GM23338 (cell line): ENCODE measurements at regions not wholly inside any gene's neighbourhood (a gene's known extent, or its start where the extent isn't known, plus 50 kb on each side); places are given as distances from the start of the nearest gene placed in this dataset.

Experiments
- ATAC-seq: fragments of 200-7000 bp; cut with Tn5 transposase; 3 replicates; pipeline ENCODE4 v1.9.1; 2020
- DNase-seq: peaks from one replicate; pipeline ENCODE4 v3.0.0-alpha.2; 2015; ENCODE audit warnings: low spot score
- H2AFZ ChIP-seq: fragments of 200-600 bp; sonication (generic); 2 replicates; pipeline ENCODE4 v1.8.0; 2016; ENCODE audit warnings: antibody characterized with exemption, mild to moderate bottlenecking, moderate library complexity
- H3F3A ChIP-seq: fragments of 200-600 bp; sonication (generic); replicated peaks from 2 replicates; pipeline ENCODE4 v1.8.0; 2017; ENCODE audit warnings: antibody characterized with exemption, mixed run types, low read depth
- H3K27ac ChIP-seq: fragments of 200-600 bp; sonication (generic); 2 replicates; pipeline ENCODE4 v1.6.1; 2016; ENCODE audit warnings: low read depth
- H3K27me3 ChIP-seq: fragments of 200-600 bp; sonication (generic); 2 replicates; pipeline ENCODE4 v1.8.0; 2016; ENCODE audit warnings: mild to moderate bottlenecking, mixed run types, moderate library complexity; ENCODE audit not compliant: insufficient read depth
- H3K36me3 ChIP-seq: fragments of 200-600 bp; sonication (generic); 2 replicates; pipeline ENCODE4 v1.8.0; 2016; ENCODE audit warnings: mild to moderate bottlenecking; ENCODE audit not compliant: insufficient read depth
- H3K4me1 ChIP-seq: fragments of 200-600 bp; sonication (generic); 2 replicates; pipeline ENCODE4 v1.8.0; 2016; ENCODE audit warnings: mild to moderate bottlenecking, moderate library complexity; ENCODE audit not compliant: insufficient read depth
- H3K4me2 ChIP-seq: fragments of 200-600 bp; sonication (generic); 2 replicates; pipeline ENCODE4 v1.7.1; 2017; ENCODE audit warnings: mixed run types
- H3K4me3 ChIP-seq: fragments of 200-600 bp; sonication (generic); 2 replicates; pipeline ENCODE4 v1.6.1; 2016; ENCODE audit warnings: mixed run types
- H3K79me2 ChIP-seq: fragments of 200-600 bp; sonication (generic); replicated peaks from 2 replicates; pipeline ENCODE4 v1.8.0; 2017; ENCODE audit warnings: mild to moderate bottlenecking; ENCODE audit not compliant: insufficient read depth
- H3K9me2 ChIP-seq: fragments of 200-600 bp; sonication (generic); 2 replicates; pipeline ENCODE4 v1.8.0; 2017; ENCODE audit not compliant: insufficient read depth
- H4K20me1 ChIP-seq: fragments of 200-600 bp; sonication (generic); replicated peaks from 2 replicates; pipeline ENCODE4 v1.8.0; 2017; ENCODE audit warnings: mild to moderate bottlenecking; ENCODE audit not compliant: insufficient read depth
- H3K27ac Mint-ChIP-seq: 2 replicates; pipeline ENCODE4 v1.8.0; 2020; ENCODE audit warnings: inconsistent platforms, mild to moderate bottlenecking, moderate library complexity, mixed read lengths
- H3K27me3 Mint-ChIP-seq: 3 replicates; pipeline ENCODE4 v1.8.0; 2022; ENCODE audit warnings: low read depth, mild to moderate bottlenecking, moderate library complexity, mixed read lengths, inconsistent platforms; ENCODE audit not compliant: insufficient read depth, poor library complexity
- H3K36me3 Mint-ChIP-seq: 3 replicates; pipeline ENCODE4 v1.8.0; 2021; ENCODE audit warnings: low read depth, mild to moderate bottlenecking, inconsistent platforms, moderate library complexity, mixed read lengths
- H3K4me1 Mint-ChIP-seq: 3 replicates; pipeline ENCODE4 v1.8.0; 2020; ENCODE audit warnings: mild to moderate bottlenecking, inconsistent platforms, mixed read lengths
- H3K4me3 Mint-ChIP-seq: 3 replicates; pipeline ENCODE4 v1.8.0; 2021; ENCODE audit warnings: moderate library complexity, mild to moderate bottlenecking, inconsistent platforms, mixed read lengths
- H3K9me3 Mint-ChIP-seq: 3 replicates; pipeline ENCODE4 v1.8.0; 2020; ENCODE audit warnings: moderate library complexity, mild to moderate bottlenecking, inconsistent platforms, mixed read lengths
- CREB1 ChIP-seq: fragments of 250-450 bp; sonication (Bioruptor Pico); IDR thresholded peaks from 2 replicates; pipeline ENCODE4 v1.5.0; 2020; ENCODE audit warnings: low read depth, mild to moderate bottlenecking, moderate library complexity
- EZH2 ChIP-seq: fragments of 200-600 bp; sonication (generic); IDR thresholded peaks from one replicate; pipeline ENCODE4 v1.8.0; 2017; ENCODE audit warnings: antibody characterized with exemption, mild to moderate bottlenecking, low read depth; ENCODE audit not compliant: unreplicated experiment
- JUNB ChIP-seq: IDR thresholded peaks from one replicate; pipeline ENCODE4 v1.6.1; 2016; ENCODE audit warnings: antibody characterized with exemption; ENCODE audit not compliant: unreplicated experiment
- NANOG ChIP-seq: IDR thresholded peaks from 2 replicates; pipeline ENCODE4 v1.6.1; 2016; ENCODE audit warnings: antibody characterized with exemption, borderline replicate concordance
- POLR2AphosphoS5 ChIP-seq: IDR thresholded peaks from 2 replicates; pipeline ENCODE4 v1.6.1; 2016; ENCODE audit warnings: antibody characterized with exemption, low read depth
- ZNF114 ChIP-seq: fragments of 250-450 bp; sonication (Bioruptor Pico); IDR thresholded peaks from 2 replicates; pipeline ENCODE4 v1.5.0; 2020; ENCODE audit warnings: mild to moderate bottlenecking, moderate library complexity
- ZNF331 ChIP-seq: fragments of 250-450 bp; sonication (Bioruptor Pico); IDR thresholded peaks from 2 replicates; pipeline ENCODE4 v1.5.0; 2020; ENCODE audit warnings: low read depth, mild to moderate bottlenecking, moderate library complexity
- ZNF462 ChIP-seq: fragments of 250-450 bp; sonication (Bioruptor Pico); IDR thresholded peaks from 2 replicates; pipeline ENCODE4 v1.5.0; 2020; ENCODE audit warnings: mild to moderate bottlenecking, moderate library complexity
- TF ChIP-seq, protein P1 (sequence below): IDR thresholded peaks from one replicate; pipeline ENCODE4 v1.6.1; 2018; ENCODE audit warnings: antibody characterized with exemption; ENCODE audit not compliant: unreplicated experiment
- TF ChIP-seq, protein P2 (sequence below), 2 experiments: fragments of 200-600 bp in 1 of 2; sonication (generic) in 1 of 2; conservative IDR thresholded peaks; 2 replicates each; pipeline versions ENCODE4 v1.5.1 to v1.6.1; 2016 to 2017; ENCODE audit warnings: antibody characterized with exemption in 2 of 2, low read depth in 2 of 2, mild to moderate bottlenecking in 2 of 2, moderate library complexity in 1 of 2
- TF ChIP-seq, protein P3 (sequence below): IDR thresholded peaks from 2 replicates; pipeline ENCODE4 v1.6.1; 2016; ENCODE audit warnings: antibody characterized with exemption

DNA sequence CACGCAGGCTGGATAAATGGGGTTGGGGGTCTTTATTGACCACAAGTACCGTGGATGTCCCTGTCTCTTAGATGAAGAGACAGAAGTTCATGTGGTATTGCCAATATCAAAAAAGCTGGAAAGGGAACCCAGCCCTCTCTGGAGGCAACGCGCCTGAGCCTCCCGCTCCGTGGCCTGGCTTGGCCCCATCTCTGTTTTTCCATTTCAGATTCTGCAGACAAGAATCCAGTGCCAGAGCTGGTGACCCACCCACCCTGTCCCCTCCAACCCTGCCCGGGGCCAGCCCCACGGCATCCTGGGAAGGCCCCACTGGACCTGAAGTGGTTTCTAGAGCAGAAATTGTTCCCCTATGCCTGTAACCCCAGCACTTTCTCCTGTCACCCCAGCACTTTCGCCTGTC lies 57.7 kb downstream of the PTPRS start:
- no peaks in the 10 kb centered on the region for H3K27me3 ChIP-seq
- Mint-ChIP-seq H3K4me3 (no peak overlapping the region), H3K36me3 (peaks cover 38% of the 10 kb centered on the region), H3K27ac (no peak overlapping the region), H3K4me1 (no peaks in the 10 kb centered on the region), H3K27me3 (peaks cover 8% of the 10 kb centered on the region), H3K9me3 (no peaks in the 10 kb centered on the region)
- peaks cover 13% of the 10 kb centered on the region for H3K79me2 ChIP-seq
- H2AFZ ChIP-seq, result no peak overlapping the region
- H3F3A ChIP-seq, result no peaks in the 10 kb centered on the region
- H3K4me2 ChIP-seq, result no peak overlapping the region
- H3K36me3 ChIP-seq, result no peaks in the 10 kb centered on the region
- no peak overlapping the region for H3K4me3 ChIP-seq
- no peaks in the 10 kb centered on the region for H3K4me1 ChIP-seq
- H4K20me1 ChIP-seq, result peaks cover 24% of the 10 kb centered on the region
- no peak for TF ChIP-seq JUNB
- TF ChIP-seq EZH2, result no peak
- TF ChIP-seq, protein P1, sequence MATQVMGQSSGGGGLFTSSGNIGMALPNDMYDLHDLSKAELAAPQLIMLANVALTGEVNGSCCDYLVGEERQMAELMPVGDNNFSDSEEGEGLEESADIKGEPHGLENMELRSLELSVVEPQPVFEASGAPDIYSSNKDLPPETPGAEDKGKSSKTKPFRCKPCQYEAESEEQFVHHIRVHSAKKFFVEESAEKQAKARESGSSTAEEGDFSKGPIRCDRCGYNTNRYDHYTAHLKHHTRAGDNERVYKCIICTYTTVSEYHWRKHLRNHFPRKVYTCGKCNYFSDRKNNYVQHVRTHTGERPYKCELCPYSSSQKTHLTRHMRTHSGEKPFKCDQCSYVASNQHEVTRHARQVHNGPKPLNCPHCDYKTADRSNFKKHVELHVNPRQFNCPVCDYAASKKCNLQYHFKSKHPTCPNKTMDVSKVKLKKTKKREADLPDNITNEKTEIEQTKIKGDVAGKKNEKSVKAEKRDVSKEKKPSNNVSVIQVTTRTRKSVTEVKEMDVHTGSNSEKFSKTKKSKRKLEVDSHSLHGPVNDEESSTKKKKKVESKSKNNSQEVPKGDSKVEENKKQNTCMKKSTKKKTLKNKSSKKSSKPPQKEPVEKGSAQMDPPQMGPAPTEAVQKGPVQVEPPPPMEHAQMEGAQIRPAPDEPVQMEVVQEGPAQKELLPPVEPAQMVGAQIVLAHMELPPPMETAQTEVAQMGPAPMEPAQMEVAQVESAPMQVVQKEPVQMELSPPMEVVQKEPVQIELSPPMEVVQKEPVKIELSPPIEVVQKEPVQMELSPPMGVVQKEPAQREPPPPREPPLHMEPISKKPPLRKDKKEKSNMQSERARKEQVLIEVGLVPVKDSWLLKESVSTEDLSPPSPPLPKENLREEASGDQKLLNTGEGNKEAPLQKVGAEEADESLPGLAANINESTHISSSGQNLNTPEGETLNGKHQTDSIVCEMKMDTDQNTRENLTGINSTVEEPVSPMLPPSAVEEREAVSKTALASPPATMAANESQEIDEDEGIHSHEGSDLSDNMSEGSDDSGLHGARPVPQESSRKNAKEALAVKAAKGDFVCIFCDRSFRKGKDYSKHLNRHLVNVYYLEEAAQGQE, result no peak
- TF ChIP-seq, protein P2, sequence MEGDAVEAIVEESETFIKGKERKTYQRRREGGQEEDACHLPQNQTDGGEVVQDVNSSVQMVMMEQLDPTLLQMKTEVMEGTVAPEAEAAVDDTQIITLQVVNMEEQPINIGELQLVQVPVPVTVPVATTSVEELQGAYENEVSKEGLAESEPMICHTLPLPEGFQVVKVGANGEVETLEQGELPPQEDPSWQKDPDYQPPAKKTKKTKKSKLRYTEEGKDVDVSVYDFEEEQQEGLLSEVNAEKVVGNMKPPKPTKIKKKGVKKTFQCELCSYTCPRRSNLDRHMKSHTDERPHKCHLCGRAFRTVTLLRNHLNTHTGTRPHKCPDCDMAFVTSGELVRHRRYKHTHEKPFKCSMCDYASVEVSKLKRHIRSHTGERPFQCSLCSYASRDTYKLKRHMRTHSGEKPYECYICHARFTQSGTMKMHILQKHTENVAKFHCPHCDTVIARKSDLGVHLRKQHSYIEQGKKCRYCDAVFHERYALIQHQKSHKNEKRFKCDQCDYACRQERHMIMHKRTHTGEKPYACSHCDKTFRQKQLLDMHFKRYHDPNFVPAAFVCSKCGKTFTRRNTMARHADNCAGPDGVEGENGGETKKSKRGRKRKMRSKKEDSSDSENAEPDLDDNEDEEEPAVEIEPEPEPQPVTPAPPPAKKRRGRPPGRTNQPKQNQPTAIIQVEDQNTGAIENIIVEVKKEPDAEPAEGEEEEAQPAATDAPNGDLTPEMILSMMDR (conservative IDR thresholded peaks at IDR 0.05; ENCODE audit: low read depth in 2 of 2), result no peak
- no peak for TF ChIP-seq ZNF331
- no peak for TF ChIP-seq CREB1
- DNase-seq (no peak), ATAC-seq (no peak)
- no peak overlapping the region for H3K27ac ChIP-seq
- no peaks in the 10 kb centered on the region for H3K9me2 ChIP-seq

DNA sequence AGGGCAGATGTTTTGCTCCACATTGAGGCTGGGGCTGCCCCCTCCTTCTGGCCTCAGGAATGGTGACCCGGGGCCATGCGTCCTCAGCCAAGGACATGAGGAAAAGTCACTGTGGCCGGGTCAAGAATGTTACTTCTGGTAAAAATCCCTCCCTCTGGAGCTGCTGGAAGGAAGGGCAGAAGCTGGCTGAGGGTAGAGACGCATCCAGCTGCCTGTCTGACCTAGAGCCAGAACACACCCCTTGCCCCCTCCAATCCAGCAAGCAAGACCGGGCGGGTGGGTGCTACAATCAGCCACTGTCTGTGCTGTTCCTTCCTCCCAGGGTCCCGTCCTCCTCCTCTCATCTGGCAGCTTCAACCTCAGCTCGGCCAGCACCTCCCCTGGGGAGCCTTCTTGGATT lies 59.0 kb downstream of the PTPRS start:
- Histone ChIP-seq H3F3A (no peaks in the 10 kb centered on the region), H3K27me3 (no peaks in the 10 kb centered on the region), H3K36me3 (no peaks in the 10 kb centered on the region), H2AFZ (no peak overlapping the region), H4K20me1 (peaks cover 22% of the 10 kb centered on the region), H3K27ac (no peak overlapping the region), H3K4me1 (no peaks in the 10 kb centered on the region), H3K4me3 (no peak overlapping the region), H3K4me2 (no peak overlapping the region), H3K9me2 (no peaks in the 10 kb centered on the region), H3K79me2 (peaks cover 6% of the 10 kb centered on the region)
- no peaks in the 10 kb centered on the region for H3K9me3 Mint-ChIP-seq
- H3K27me3 Mint-ChIP-seq, result peaks cover 8% of the 10 kb centered on the region
- H3K36me3 Mint-ChIP-seq, result peaks cover 41% of the 10 kb centered on the region
- no peak for DNase-seq
- peak; percentile 34; the same call in 2 of the 3 replicates for ATAC-seq
- H3K4me3 Mint-ChIP-seq, result no peak overlapping the region
- no peak overlapping the region for H3K27ac Mint-ChIP-seq
- H3K4me1 Mint-ChIP-seq, result no peaks in the 10 kb centered on the region
- TF ChIP-seq EZH2, result no peak
- no peak for TF ChIP-seq ZNF462 (CRISPR knock-in tag)
- no peak for TF ChIP-seq POLR2AphosphoS5
- no peak for TF ChIP-seq JUNB
- TF ChIP-seq ZNF114 (CRISPR knock-in tag), result no peak
- TF ChIP-seq, protein P3, sequence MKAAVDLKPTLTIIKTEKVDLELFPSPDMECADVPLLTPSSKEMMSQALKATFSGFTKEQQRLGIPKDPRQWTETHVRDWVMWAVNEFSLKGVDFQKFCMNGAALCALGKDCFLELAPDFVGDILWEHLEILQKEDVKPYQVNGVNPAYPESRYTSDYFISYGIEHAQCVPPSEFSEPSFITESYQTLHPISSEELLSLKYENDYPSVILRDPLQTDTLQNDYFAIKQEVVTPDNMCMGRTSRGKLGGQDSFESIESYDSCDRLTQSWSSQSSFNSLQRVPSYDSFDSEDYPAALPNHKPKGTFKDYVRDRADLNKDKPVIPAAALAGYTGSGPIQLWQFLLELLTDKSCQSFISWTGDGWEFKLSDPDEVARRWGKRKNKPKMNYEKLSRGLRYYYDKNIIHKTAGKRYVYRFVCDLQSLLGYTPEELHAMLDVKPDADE, result no peak
- no peak for TF ChIP-seq NANOG
